Endothelial cell of umbilical vein (primary cell): ENCODE measurements at regions not wholly inside any gene's neighbourhood (a gene's known extent, or its start where the extent isn't known, plus 50 kb on each side); places are given as distances from the start of the nearest gene placed in this dataset.

Experiments used
- CTCF ChIP-seq, 2 donors: IDR thresholded peaks; 1 replicate in 1 of 2; 2 replicates in 1 of 2; pipeline ENCODE4 v1.5.1; 2011; ENCODE audit warnings: low read length in 2 of 2, mild to moderate bottlenecking in 2 of 2, moderate library complexity in 2 of 2, control low read depth in 1 of 2, inconsistent platforms in 1 of 2, low read depth in 1 of 2; ENCODE audit not compliant: insufficient read depth in 1 of 2; ENCODE audit errors: extremely low read depth in 1 of 2
- EZH2 ChIP-seq: IDR thresholded peaks from 2 replicates; pipeline ENCODE4 v1.6.1; 2012; ENCODE audit warnings: borderline replicate concordance, low read depth, mild to moderate bottlenecking, moderate library complexity, low read length, inconsistent platforms; ENCODE audit not compliant: severe bottlenecking
- FOS ChIP-seq: IDR thresholded peaks from 2 replicates; pipeline ENCODE4 v1.6.1; 2011; ENCODE audit warnings: mild to moderate bottlenecking, low read length, moderate library complexity, borderline replicate concordance; ENCODE audit not compliant: insufficient read depth
- GATA2 ChIP-seq: IDR thresholded peaks from 2 replicates; pipeline ENCODE4 v1.7.0; 2011; ENCODE audit warnings: low read depth, mild to moderate bottlenecking, moderate library complexity, mixed read lengths, low read length; ENCODE audit not compliant: insufficient read length, insufficient read depth
- JUN ChIP-seq: IDR thresholded peaks from 2 replicates; pipeline ENCODE4 v1.6.1; 2011; ENCODE audit warnings: borderline replicate concordance, low read depth; ENCODE audit not compliant: insufficient read length, insufficient read depth
- MYC ChIP-seq: IDR thresholded peaks from one replicate; pipeline ENCODE4 v1.6.1; 2011; ENCODE audit warnings: mild to moderate bottlenecking, low read depth, low read length
- POLR2A ChIP-seq: IDR thresholded peaks from 2 replicates; pipeline ENCODE4 v1.6.1; 2012; ENCODE audit warnings: low read depth, mild to moderate bottlenecking, control low read depth, low read length
- POLR2AphosphoS5 ChIP-seq: IDR thresholded peaks from 2 replicates; pipeline ENCODE4 v1.6.1; 2012; ENCODE audit warnings: low read depth, mild to moderate bottlenecking, control low read depth, low read length, moderate library complexity; ENCODE audit not compliant: insufficient read depth

- TF ChIP-seq CTCF (IDR thresholded peaks at IDR 0.05; ENCODE audit: extremely low read depth in 1 of 2, insufficient read depth in 1 of 2, low read depth in 1 of 2, low read length in 2 of 2) (no peak), FOS (no peak), GATA2 (no peak), MYC (no peak), POLR2A (no peak), EZH2 (no peak), POLR2AphosphoS5 (no peak), JUN (no peak)
Observed at GRCh38 chr15:62691008-62691407, 351.5 kb upstream of the TPM1 start.
